ENCODE measurements at regions not wholly inside any gene's neighbourhood (a gene's known extent, or its start where the extent isn't known, plus 50 kb on each side); places are given as distances from the start of the nearest gene placed in this dataset.

GRCh38 chr15:81569286-81570080 lies 195.5 kb upstream of the TMC3 start:
- no peak for DNase-seq

- DNase-seq = no peak
Measured at GRCh38 chr15:81567924-81568323, 193.9 kb upstream of the TMC3 start.

- no peak for DNase-seq
Measured at GRCh38 chr15:81562986-81563385, 189.0 kb upstream of the TMC3 start.

GRCh38 chr15:81560405-81560804 lies 186.4 kb upstream of the TMC3 start:
- DNase-seq = no peak

- no peak for DNase-seq
Measured at GRCh38 chr15:81558056-81558455, 184.0 kb upstream of the TMC3 start.

- no peak for DNase-seq
Measured at GRCh38 chr15:81555346-81555745, 181.3 kb upstream of the TMC3 start.

- DNase-seq = no peak
Measured at GRCh38 chr15:81548365-81549130, 174.5 kb upstream of the TMC3 start.

GRCh38 chr15:81547521-81548132 lies 173.6 kb upstream of the TMC3 start:
- no peak for DNase-seq

GRCh38 chr15:81544385-81544784 lies 170.4 kb upstream of the TMC3 start:
- no peak for DNase-seq

GRCh38 chr15:81540909-81541308 lies 166.9 kb upstream of the TMC3 start:
- no peak for DNase-seq

GRCh38 chr15:81536356-81536755 lies 162.3 kb upstream of the TMC3 start:
- no peak for DNase-seq

GRCh38 chr15:81534124-81534523 lies 160.1 kb upstream of the TMC3 start:
- DNase-seq = no peak

GRCh38 chr15:81532001-81532400 lies 158.0 kb upstream of the TMC3 start:
- no peak for DNase-seq

GRCh38 chr15:81531109-81531592 lies 157.1 kb upstream of the TMC3 start:
- no peak for DNase-seq

- DNase-seq = no peak
Measured at GRCh38 chr15:81530271-81530691, 156.3 kb upstream of the TMC3 start.

GRCh38 chr15:81529481-81529880 lies 155.5 kb upstream of the TMC3 start:
- DNase-seq = no peak

- no peak for DNase-seq
Measured at GRCh38 chr15:81526029-81526428, 152.0 kb upstream of the TMC3 start.

- DNase-seq = no peak
Measured at GRCh38 chr15:81524496-81524895, 150.5 kb upstream of the TMC3 start.

GRCh38 chr15:81523867-81524266 lies 149.9 kb upstream of the TMC3 start:
- DNase-seq = no peak

- DNase-seq = no peak
Measured at GRCh38 chr15:81520480-81520879, 146.5 kb upstream of the TMC3 start.

- DNase-seq = no peak
Measured at GRCh38 chr15:81516461-81516860, 142.4 kb upstream of the TMC3 start.

- DNase-seq = no peak
Measured at GRCh38 chr15:81516012-81516411, 142.0 kb upstream of the TMC3 start.

GRCh38 chr15:81514725-81515124 lies 140.7 kb upstream of the TMC3 start:
- no peak for DNase-seq

- no peak for DNase-seq
Measured at GRCh38 chr15:81511138-81511537, 137.1 kb upstream of the TMC3 start.

Measured in NCI-H1105 (cell line).